ENCODE measurements at regions not wholly inside any gene's neighbourhood (a gene's known extent, or its start where the extent isn't known, plus 50 kb on each side); places are given as distances from the start of the nearest gene placed in this dataset.

- no peak overlapping the region for H3K27ac ChIP-seq (ENCODE audit: low read depth in 2 of 2, low read length in 1 of 2)
- no peak overlapping the region for H3K4me3 ChIP-seq (ENCODE audit: low read depth in 2 of 2, low read length in 1 of 2)
- H3K36me3 ChIP-seq (replicated peaks in 1 of 2; ENCODE audit: control insufficient read depth in 1 of 2, insufficient read depth in 2 of 2, low read length in 1 of 2) = no peaks in the 10 kb centered on the region
- no peak for DNase-seq
- H3K4me1 ChIP-seq (ENCODE audit: control insufficient read depth in 1 of 2, insufficient read depth in 2 of 2, low read depth in 1 of 2, low read length in 1 of 2) = peaks cover 0 to 8% of the 10 kb centered on the region in 2 experiments; a peak in 2 of 4 replicates
- H3F3A ChIP-seq (replicated peaks; ENCODE audit: insufficient read depth) = no peaks in the 10 kb centered on the region
- H2AFZ ChIP-seq (ENCODE audit: low read depth) = no peak overlapping the region
- H3K9me3 ChIP-seq = no peaks in the 10 kb centered on the region
- no peaks in the 10 kb centered on the region for H3K79me2 ChIP-seq (ENCODE audit: insufficient read depth)
- no peak overlapping the region for H3K9ac ChIP-seq
- ChIA-PET POLR2A (no interaction called here), CTCF (no interaction called here)
- TF ChIP-seq FOSL2 (IDR thresholded peaks at IDR 0.05; ENCODE audit: borderline replicate concordance, low read depth) (no peak), RCOR1 (IDR thresholded peaks at IDR 0.05; ENCODE audit: low read length) (no peak), ELF1 (IDR thresholded peaks at IDR 0.05) (no peak), MXI1 (IDR thresholded peaks at IDR 0.05; ENCODE audit: low read depth, low read length) (no peak), SMC3 (IDR thresholded peaks at IDR 0.05; ENCODE audit: low read depth, low read length) (no peak), USF2 (IDR thresholded peaks at IDR 0.05; ENCODE audit: borderline replicate concordance, low read depth, low read length) (no peak)
- H3K27me3 ChIP-seq (ENCODE audit: insufficient read depth) = no peaks in the 10 kb centered on the region
- H3K4me2 ChIP-seq = no peak overlapping the region
- H4K20me1 ChIP-seq (ENCODE audit: insufficient read depth) = no peaks in the 10 kb centered on the region
- no peaks in the 10 kb centered on the region for H3K9me2 ChIP-seq
Measured at GRCh38 chr1:95393434-95393833, 159.4 kb downstream of the RWDD3 start.

- H3F3A ChIP-seq (replicated peaks; ENCODE audit: insufficient read depth) = no peaks in the 10 kb centered on the region
- H3K27ac ChIP-seq (ENCODE audit: low read depth in 2 of 2, low read length in 1 of 2) = peak overlapping the region in 1 of 2 experiments; percentile 99; a peak in 2 of 4 replicates
- H3K4me2 ChIP-seq = no peak overlapping the region
- no peaks in the 10 kb centered on the region for H3K9me3 ChIP-seq
- TF ChIP-seq, protein P1, sequence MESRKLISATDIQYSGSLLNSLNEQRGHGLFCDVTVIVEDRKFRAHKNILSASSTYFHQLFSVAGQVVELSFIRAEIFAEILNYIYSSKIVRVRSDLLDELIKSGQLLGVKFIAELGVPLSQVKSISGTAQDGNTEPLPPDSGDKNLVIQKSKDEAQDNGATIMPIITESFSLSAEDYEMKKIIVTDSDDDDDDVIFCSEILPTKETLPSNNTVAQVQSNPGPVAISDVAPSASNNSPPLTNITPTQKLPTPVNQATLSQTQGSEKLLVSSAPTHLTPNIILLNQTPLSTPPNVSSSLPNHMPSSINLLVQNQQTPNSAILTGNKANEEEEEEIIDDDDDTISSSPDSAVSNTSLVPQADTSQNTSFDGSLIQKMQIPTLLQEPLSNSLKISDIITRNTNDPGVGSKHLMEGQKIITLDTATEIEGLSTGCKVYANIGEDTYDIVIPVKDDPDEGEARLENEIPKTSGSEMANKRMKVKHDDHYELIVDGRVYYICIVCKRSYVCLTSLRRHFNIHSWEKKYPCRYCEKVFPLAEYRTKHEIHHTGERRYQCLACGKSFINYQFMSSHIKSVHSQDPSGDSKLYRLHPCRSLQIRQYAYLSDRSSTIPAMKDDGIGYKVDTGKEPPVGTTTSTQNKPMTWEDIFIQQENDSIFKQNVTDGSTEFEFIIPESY (IDR thresholded peaks at IDR 0.05; ENCODE audit: borderline replicate concordance, low read depth) = no peak
- TF ChIP-seq JUND (IDR thresholded peaks at IDR 0.05) = no peak
- TF ChIP-seq EP300 (IDR thresholded peaks at IDR 0.05; ENCODE audit: borderline replicate concordance in 1 of 2, low read depth in 1 of 2, low read length in 1 of 2) = peak; percentile 31 to 100; a peak in 2 of 4 replicates
- peak; percentile 92; the same call in 1 of the 2 replicates for TF ChIP-seq RCOR1 (IDR thresholded peaks at IDR 0.05; ENCODE audit: low read length)
- TF ChIP-seq, protein P2, sequence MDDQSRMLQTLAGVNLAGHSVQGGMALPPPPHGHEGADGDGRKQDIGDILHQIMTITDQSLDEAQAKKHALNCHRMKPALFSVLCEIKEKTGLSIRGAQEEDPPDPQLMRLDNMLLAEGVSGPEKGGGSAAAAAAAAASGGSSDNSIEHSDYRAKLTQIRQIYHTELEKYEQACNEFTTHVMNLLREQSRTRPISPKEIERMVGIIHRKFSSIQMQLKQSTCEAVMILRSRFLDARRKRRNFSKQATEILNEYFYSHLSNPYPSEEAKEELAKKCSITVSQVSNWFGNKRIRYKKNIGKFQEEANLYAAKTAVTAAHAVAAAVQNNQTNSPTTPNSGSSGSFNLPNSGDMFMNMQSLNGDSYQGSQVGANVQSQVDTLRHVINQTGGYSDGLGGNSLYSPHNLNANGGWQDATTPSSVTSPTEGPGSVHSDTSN (IDR thresholded peaks at IDR 0.05) = peak; percentile 23; the same call in 1 of the 2 replicates
- 0 out of 2 replicates have a peak, but pooled peaks have one; percentile 33 for TF ChIP-seq POLR2AphosphoS5 (IDR thresholded peaks at IDR 0.05; ENCODE audit: low read depth, low read length)
- peak; percentile 56; the same call in 1 of the 2 replicates for TF ChIP-seq MXI1 (IDR thresholded peaks at IDR 0.05; ENCODE audit: low read depth, low read length)
- peak; percentile 90 for TF ChIP-seq GATA2 (CRISPR knock-in tag; IDR thresholded peaks at IDR 0.05)
- TF ChIP-seq RXRA (IDR thresholded peaks at IDR 0.05; ENCODE audit: borderline replicate concordance, low read depth) = no peak
- peak; percentile 54 for TF ChIP-seq RAD21 (IDR thresholded peaks at IDR 0.05; ENCODE audit: low read length)
- peak; percentile 80 for TF ChIP-seq CHD2 (IDR thresholded peaks at IDR 0.05; ENCODE audit: low read length, partially characterized antibody)
- TF ChIP-seq RFX5 (IDR thresholded peaks at IDR 0.05; ENCODE audit: low read length) = 0 out of 2 replicates have a peak, but pooled peaks have one; percentile 15
- TF ChIP-seq TCF12 (IDR thresholded peaks at IDR 0.05) = peak; percentile 77
- TF ChIP-seq FOXJ3 (CRISPR knock-in tag; IDR thresholded peaks at IDR 0.05) = peak; percentile 97
- no peak overlapping the region for H3K9ac ChIP-seq
- H2AFZ ChIP-seq (ENCODE audit: low read depth) = no peak overlapping the region
- no peak overlapping the region for H3K4me3 ChIP-seq (ENCODE audit: low read depth in 2 of 2, low read length in 1 of 2)
- H4K20me1 ChIP-seq (ENCODE audit: insufficient read depth) = no peaks in the 10 kb centered on the region
- H3K79me2 ChIP-seq (ENCODE audit: insufficient read depth) = no peaks in the 10 kb centered on the region
- 8% methylated on average over 3 of the region's 3 CpGs for WGBS (ENCODE audit: low lambda C conversion rate)
- ChIA-PET POLR2A (interaction anchor here (0.7 to 1.8 kb wide), 11 partner anchors 9 to 509 kb away, joined by 3 to 6 read pairs (median 4); no protein-coding TSS in a partner anchor), CTCF (interaction anchor here (0.5 to 1.5 kb wide), 7 partner anchors 9 to 259 kb away, joined by 3 to 5 read pairs (median 4); no protein-coding TSS in a partner anchor)
- H3K36me3 ChIP-seq (replicated peaks in 1 of 2; ENCODE audit: control insufficient read depth in 1 of 2, insufficient read depth in 2 of 2, low read length in 1 of 2) = no peaks in the 10 kb centered on the region
- no peaks in the 10 kb centered on the region for H3K27me3 ChIP-seq (ENCODE audit: insufficient read depth)
- DNase-seq = peak; percentile 41
- H3K4me1 ChIP-seq (ENCODE audit: control insufficient read depth in 1 of 2, insufficient read depth in 2 of 2, low read depth in 1 of 2, low read length in 1 of 2) = peaks cover 0 to 4% of the 10 kb centered on the region in 2 experiments; a peak in 2 of 4 replicates
- H3K9me2 ChIP-seq = no peaks in the 10 kb centered on the region
Measured at GRCh38 chr1:95396557-95396956, 162.5 kb downstream of the RWDD3 start.

All from SK-N-SH (cell line).